GM12878 (cell line): ENCODE measurements at regions not wholly inside any gene's neighbourhood (a gene's known extent, or its start where the extent isn't known, plus 50 kb on each side); places are given as distances from the start of the nearest gene placed in this dataset.

Experiments used
- ATAC-seq: fragments of 200-7000 bp; cut with Tn5 transposase; 3 replicates; pipeline ENCODE4 v1.9.1; 2020; ENCODE audit warnings: mild to moderate bottlenecking, moderate library complexity
- BruUV-seq: library from RNA; stranded (reverse); fragments of 400-500 nt; replicated peaks from 2 replicates; lab custom pipeline; 2021; lab: Mats Ljungman, UMichigan
- CTCF ChIA-PET: fragments of 300-600 bp; sonication (Branson Sonifier 250); formaldehyde crosslinking; extraction: SDS; loops from one replicate; lab custom pipeline; 2021; ENCODE audit warnings: inconsistent platforms; lab: Yijun Ruan, JAX
- POLR2A ChIA-PET: fragments of 350-600 bp; formaldehyde crosslinking; extraction: SDS; loops from one replicate; lab custom pipeline; 2021; ENCODE audit warnings: inconsistent platforms; lab: Charles Lee
- RAD21 ChIA-PET: fragments of 300-600 bp; sonication (Branson Sonifier 250); formaldehyde crosslinking; loops from one replicate; lab custom pipeline; 2023; ENCODE audit warnings: antibody characterized with exemption; ENCODE audit not compliant: unreplicated experiment; lab: Charles Lee
- SMC1A ChIA-PET: fragments of 300-600 bp; sonication (Branson Sonifier 250); formaldehyde crosslinking; loops from one replicate; lab custom pipeline; 2023; ENCODE audit not compliant: unreplicated experiment, uncharacterized antibody; lab: Charles Lee
- DNase-seq: peaks from one replicate; pipeline ENCODE4 v3.0.0-alpha.2; 2011; ENCODE audit warnings: low read depth, low spot score
- FAIRE-seq: peaks from 3 replicates; lab custom pipeline; 2011; peaks lifted over from hg19 to GRCh38; lab: Jason Lieb, UNC
- H2AFZ ChIP-seq: 2 replicates; pipeline ENCODE4 v1.6.0; 2011; ENCODE audit warnings: low read depth, low read length, control low read depth; ENCODE audit not compliant: control insufficient read depth
- H3K27ac ChIP-seq: 2 replicates; pipeline ENCODE4 v1.5.1; 2011; ENCODE audit warnings: control low read depth; ENCODE audit not compliant: control insufficient read depth, insufficient read depth
- H3K27me3 ChIP-seq, 2 experiments: replicated peaks in 1 of 2; 2 replicates each; pipeline versions ENCODE4 v1.6.0 to v1.6.1; 2011; ENCODE audit warnings: low read length in 1 of 2; ENCODE audit not compliant: control insufficient read depth in 2 of 2, insufficient read depth in 2 of 2
- H3K36me3 ChIP-seq, 2 experiments: 2 replicates each; pipeline ENCODE4 v1.5.1; 2011; ENCODE audit warnings: low read length in 1 of 2; ENCODE audit not compliant: control insufficient read depth in 2 of 2, insufficient read depth in 2 of 2
- H3K4me1 ChIP-seq: 2 replicates; pipeline ENCODE4 v1.6.1; 2011; ENCODE audit warnings: mild to moderate bottlenecking, low read length, moderate library complexity, mixed read lengths; ENCODE audit not compliant: control insufficient read depth, insufficient read depth
- H3K4me2 ChIP-seq: 2 replicates; pipeline ENCODE4 v1.6.0; 2011; ENCODE audit warnings: control low read depth; ENCODE audit not compliant: control insufficient read depth, insufficient read depth
- H3K4me3 ChIP-seq: fragments of 200-600 bp; sonication (generic); 2 replicates; pipeline ENCODE4 v1.5.1; 2016
- H3K79me2 ChIP-seq: 2 replicates; pipeline ENCODE4 v1.6.0; 2011; ENCODE audit warnings: low read length; ENCODE audit not compliant: control insufficient read depth, insufficient read depth
- H3K9ac ChIP-seq: 2 replicates; pipeline ENCODE4 v1.8.0; 2011; ENCODE audit warnings: low read length, control low read depth, mixed read lengths; ENCODE audit not compliant: control insufficient read depth, insufficient read depth
- H3K9me3 ChIP-seq: replicated peaks from 3 replicates; pipeline ENCODE4 v1.5.1; 2011; ENCODE audit warnings: mild to moderate bottlenecking, low read length; ENCODE audit not compliant: control insufficient read depth, insufficient read depth
- H4K20me1 ChIP-seq: 2 replicates; pipeline ENCODE4 v1.6.0; 2011; ENCODE audit not compliant: control insufficient read depth, insufficient read depth
- ATF3 ChIP-seq: IDR thresholded peaks from 2 replicates; pipeline ENCODE4 v1.6.1; 2011; ENCODE audit warnings: low read depth, mild to moderate bottlenecking, low read length, moderate library complexity, borderline replicate concordance; ENCODE audit errors: extremely low read depth
- CREB1 ChIP-seq: IDR thresholded peaks from 2 replicates; pipeline ENCODE4 v1.6.1; 2012; ENCODE audit warnings: low read depth, mild to moderate bottlenecking, inconsistent platforms
- NR2C2 ChIP-seq: IDR thresholded peaks from 2 replicates; pipeline ENCODE4 v1.6.1; 2011; ENCODE audit warnings: borderline replicate concordance, low read depth; ENCODE audit not compliant: control insufficient read depth, insufficient read length
- POLR2AphosphoS5 ChIP-seq: IDR thresholded peaks from 2 replicates; pipeline ENCODE4 v1.6.1; 2011; ENCODE audit warnings: mild to moderate bottlenecking, low read length, inconsistent platforms
- POU2F2 ChIP-seq: IDR thresholded peaks from 3 replicates; pipeline ENCODE4 v1.6.1; 2011; ENCODE audit warnings: low read depth, mild to moderate bottlenecking, low read length, borderline replicate concordance
- RCOR1 ChIP-seq: conservative IDR thresholded peaks from 2 replicates; pipeline ENCODE4 v1.6.1; 2012; ENCODE audit warnings: low read depth, low read length, improper control_type of control experiment
- YY1 ChIP-seq: IDR thresholded peaks from 2 replicates; pipeline ENCODE4 v1.6.1; 2011; ENCODE audit warnings: low read depth, mild to moderate bottlenecking, low read length
- WGBS: methylation state at CpG from one replicate; pipeline ENCODE4 v1.1.6; 2016; ENCODE audit warnings: low lambda C conversion rate; ENCODE audit not compliant: insufficient replicate concordance, insufficient coverage; ENCODE audit errors: missing lambda C conversion rate; 5-methylcytosine and 5-hydroxymethylcytosine counted together
- in situ Hi-C: fragments of 300-500 bp; cut with MboI; formaldehyde crosslinking; loops from 9 replicates; pipeline ENCODE4 v1.14.3; 2018; ENCODE audit warnings: mixed read lengths
- intact Hi-C: fragments of 100-400 bp; cut with micrococcal nuclease; formaldehyde crosslinking; loops from one replicate; pipeline ENCODE4 v1.14.2; 2022; ENCODE audit not compliant: unreplicated experiment

GRCh38 chr6:77368660-77369313, 94.5 kb downstream of the HTR1B start (continued):
- no peak for TF ChIP-seq CREB1

DNA sequence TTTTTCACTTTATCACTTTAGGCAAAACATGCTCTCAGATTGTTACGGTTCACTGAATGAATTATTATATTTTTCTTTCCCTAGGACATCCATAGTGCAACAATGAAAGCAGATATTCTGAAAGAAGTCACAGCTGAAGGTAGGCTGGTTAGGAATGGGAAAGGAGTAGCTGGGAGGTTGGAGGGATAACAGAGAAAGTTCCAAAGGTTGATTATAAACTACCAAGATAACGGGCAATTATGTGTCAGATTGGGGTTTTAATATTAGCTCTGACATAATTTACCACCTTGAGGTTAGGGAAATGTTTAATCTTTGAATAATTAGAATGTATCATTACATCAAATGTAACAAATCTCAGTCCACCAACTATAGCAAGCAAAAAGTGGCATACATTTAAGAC, 96.5 kb downstream of the HTR1B start:
- in situ Hi-C loops (no loop called here), intact Hi-C loops (no loop called here)
- no peaks in the 10 kb centered on the region for H3K36me3 ChIP-seq
- DNase-seq = no peak
- no peak for TF ChIP-seq YY1
- POLR2A ChIA-PET = no interaction called here
- SMC1A ChIA-PET = interaction anchor here (0.9 to 1.5 kb wide), 3 partner anchors 10 to 91 kb away, joined by 3 to 4 read pairs (median 4); no protein-coding TSS in a partner anchor
- no peaks in the 10 kb centered on the region for H3K4me1 ChIP-seq
- no peak for FAIRE-seq
- BruUV-seq = no TSS peak
- H3K79me2 ChIP-seq = no peaks in the 10 kb centered on the region
- RAD21 ChIA-PET = interaction anchor here (0.8 to 1.1 kb wide), 2 partner anchors 32 to 185 kb away, joined by 3 read pairs; no protein-coding TSS in a partner anchor
- H3K4me2 ChIP-seq = no peak overlapping the region
- WGBS = 0% methylated on average over 2 of the region's 2 CpGs
- ATAC-seq = no peak
- CTCF ChIA-PET = no interaction called here
- no peaks in the 10 kb centered on the region for H3K27me3 ChIP-seq
- H3K4me3 ChIP-seq = no peak overlapping the region
- H4K20me1 ChIP-seq = no peaks in the 10 kb centered on the region
- H3K9ac ChIP-seq = no peak overlapping the region
- H2AFZ ChIP-seq = no peak overlapping the region
- no peak overlapping the region for H3K27ac ChIP-seq
- no peaks in the 10 kb centered on the region; the same call in 2 of the 3 replicates for H3K9me3 ChIP-seq

- no peak for FAIRE-seq
- no peak overlapping the region for H3K4me3 ChIP-seq
- H4K20me1 ChIP-seq = no peaks in the 10 kb centered on the region
- POLR2A ChIA-PET = no interaction called here
- no peak for ATAC-seq
- no TSS peak for BruUV-seq
- no peaks in the 10 kb centered on the region for H3K27me3 ChIP-seq
- no peaks in the 10 kb centered on the region for H3K79me2 ChIP-seq
- 0% methylated on average over 1 of the region's 1 CpG for WGBS
- no peak overlapping the region for H3K9ac ChIP-seq
- H2AFZ ChIP-seq = no peak overlapping the region
- TF ChIP-seq ATF3 (no peak), NR2C2 (no peak), POLR2AphosphoS5 (no peak), RCOR1 (no peak), POU2F2 (no peak)
- CTCF ChIA-PET = no interaction called here
- SMC1A ChIA-PET = interaction anchor here (0.8 to 1.7 kb wide), 3 partner anchors 11 to 188 kb away, joined by 3 to 8 read pairs (median 4); no protein-coding TSS in a partner anchor
- no peak for DNase-seq
- in situ Hi-C loops (no loop called here), intact Hi-C loops (no loop called here)
- no peaks in the 10 kb centered on the region; the same call in 2 of the 3 replicates for H3K9me3 ChIP-seq
- H3K4me1 ChIP-seq = no peaks in the 10 kb centered on the region
- RAD21 ChIA-PET = interaction anchor here (1.1 kb wide), 1 partner anchor 93 kb away, joined by 3 read pairs; no protein-coding TSS in a partner anchor
- no peaks in the 10 kb centered on the region for H3K36me3 ChIP-seq
- no peak overlapping the region for H3K27ac ChIP-seq
- no peak overlapping the region for H3K4me2 ChIP-seq
Observed at GRCh38 chr6:77363702-77364101, 99.6 kb downstream of the HTR1B start.
